ENCODE measurements at regions not wholly inside any gene's neighbourhood (a gene's known extent, or its start where the extent isn't known, plus 50 kb on each side); places are given as distances from the start of the nearest gene placed in this dataset.
A peak's percentile ranks its signal among the peaks of the same experiment; 100 is the strongest.
"Not testable (repeated sequence)": the region's sequence is repeated elsewhere in the genome, so short reads cannot be mapped to it uniquely, and the experiment has no call there.

DNA sequence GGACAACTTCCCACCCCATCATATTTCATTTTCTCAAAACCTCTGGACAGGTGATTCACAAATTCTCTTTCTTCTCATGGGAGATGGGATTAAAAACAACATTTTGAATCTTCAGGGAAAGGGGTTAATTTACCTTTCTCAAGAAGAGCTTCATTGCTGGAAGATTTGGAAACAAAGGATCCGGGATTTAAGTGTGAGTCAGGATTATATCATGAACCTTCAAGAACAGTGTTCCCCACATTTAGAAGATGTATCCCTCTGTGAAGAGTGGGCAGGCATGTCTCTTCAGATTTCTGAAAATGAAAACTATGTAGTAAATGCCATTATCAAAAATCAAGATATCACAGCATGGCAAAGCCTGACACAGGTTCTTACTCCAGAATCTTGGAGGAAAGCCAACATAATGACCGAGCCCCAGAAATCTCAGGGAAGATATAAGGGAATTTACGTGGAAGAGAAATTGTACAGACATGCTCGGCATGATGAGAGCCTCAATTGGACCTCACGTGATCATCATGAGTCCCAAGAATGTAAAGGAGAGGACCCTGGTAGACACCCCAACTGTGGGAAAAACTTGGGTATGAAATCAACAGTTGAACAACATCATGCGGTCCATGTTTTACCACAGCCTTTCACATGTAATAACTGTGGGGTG lies 99.5 kb upstream of the GPR39 start:
- DNase-seq; H3K4me3 ChIP-seq (ENCODE audit: low read depth, low read length); H3K36me3 ChIP-seq; H3K27me3 ChIP-seq (ENCODE audit: insufficient read depth, low read depth, severe bottlenecking); H3K27ac ChIP-seq; H3K9me3 ChIP-seq (ENCODE audit: severe bottlenecking): not testable (repeated sequence)

DNA sequence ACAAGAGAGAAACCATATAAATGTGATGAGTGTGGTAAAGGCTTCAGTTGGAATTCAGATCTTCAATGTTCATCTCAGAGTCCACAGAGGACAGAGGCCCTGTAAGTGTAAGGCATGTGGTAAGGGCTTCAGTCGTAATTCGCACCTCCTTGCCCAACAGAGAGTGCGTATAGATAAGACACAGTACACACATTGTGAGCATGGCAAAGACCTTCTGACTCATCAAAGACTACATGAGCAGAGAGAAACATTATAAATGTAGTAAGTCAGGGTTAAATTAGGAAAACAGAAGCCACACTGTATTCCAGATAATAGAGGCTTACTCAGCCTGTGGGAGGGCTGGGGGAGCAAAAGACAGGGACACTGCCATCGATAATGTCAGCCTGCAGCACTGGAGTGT lies 98.1 kb upstream of the GPR39 start:
- H3K27ac ChIP-seq, DNase-seq: not testable (repeated sequence)

DNA sequence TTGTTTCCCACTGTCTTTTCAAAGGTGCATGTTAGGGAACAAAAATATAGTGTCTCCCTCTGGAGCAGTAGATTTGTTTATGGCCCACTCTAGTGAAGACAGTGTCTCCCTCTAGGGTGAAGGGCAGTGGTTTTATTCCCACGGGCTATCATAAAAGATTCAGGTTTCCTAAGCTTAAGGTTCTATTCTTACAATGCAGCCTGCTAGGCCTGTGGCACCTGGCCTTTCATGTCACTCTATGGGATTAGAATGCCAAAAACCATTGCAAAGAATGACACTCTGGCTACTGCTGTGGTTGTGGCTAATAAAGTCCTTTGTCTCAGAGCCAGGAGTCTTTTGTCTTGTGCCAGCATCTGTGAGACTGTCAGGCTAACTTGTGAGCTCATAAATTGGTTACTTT lies 92.6 kb upstream of the GPR39 start:
- H3K4me3 ChIP-seq (ENCODE audit: low read depth, low read length); H3K27ac ChIP-seq; H3K9me3 ChIP-seq (ENCODE audit: severe bottlenecking); DNase-seq; H3K36me3 ChIP-seq; H3K27me3 ChIP-seq (ENCODE audit: insufficient read depth, low read depth, severe bottlenecking): not testable (repeated sequence)

More for the DNA sequence above, 98.1 kb upstream of the GPR39 start:
- not testable (repeated sequence) for H3K9me3 ChIP-seq (ENCODE audit: severe bottlenecking); H3K36me3 ChIP-seq; H3K27me3 ChIP-seq (ENCODE audit: insufficient read depth, low read depth, severe bottlenecking); H3K4me3 ChIP-seq (ENCODE audit: low read depth, low read length)

DNA sequence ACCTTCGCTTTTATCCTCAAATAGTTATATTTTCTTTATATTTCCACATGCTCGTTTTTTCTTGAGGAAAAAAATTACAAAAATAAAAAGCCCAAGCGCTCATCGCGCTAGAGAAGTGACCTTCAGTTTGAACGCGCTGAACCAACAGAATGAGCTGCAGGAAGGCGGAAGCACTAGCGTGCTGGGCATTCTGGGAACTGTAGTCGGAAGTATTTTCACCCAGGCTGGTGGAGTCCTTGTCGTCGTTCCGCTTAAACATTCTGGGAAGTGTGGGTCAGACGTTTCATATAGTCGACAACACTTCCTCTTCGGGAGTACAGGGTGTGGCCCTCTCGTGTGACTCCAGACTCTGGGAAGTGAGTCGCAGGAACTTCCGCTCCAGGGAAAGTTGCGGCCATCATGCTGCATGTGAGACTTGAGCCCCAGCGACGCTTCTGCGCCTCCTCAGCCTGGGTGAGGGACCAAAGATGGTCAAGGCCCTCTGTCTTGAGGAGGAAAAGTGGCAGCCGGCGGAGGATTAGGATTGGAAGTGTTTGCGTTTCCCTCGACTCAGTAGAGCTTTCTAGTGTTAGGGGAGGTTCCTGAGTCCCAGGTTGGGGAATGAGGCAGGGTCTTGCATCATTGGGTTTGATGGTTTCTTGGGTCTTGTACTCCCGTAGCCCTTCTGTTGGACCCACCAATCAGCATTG lies 84.1 kb upstream of the GPR39 start:
- H3K27ac ChIP-seq; DNase-seq; H3K9me3 ChIP-seq (ENCODE audit: severe bottlenecking); H3K4me3 ChIP-seq (ENCODE audit: low read depth, low read length); H3K36me3 ChIP-seq; H3K27me3 ChIP-seq (ENCODE audit: insufficient read depth, low read depth, severe bottlenecking): not testable (repeated sequence)

DNA sequence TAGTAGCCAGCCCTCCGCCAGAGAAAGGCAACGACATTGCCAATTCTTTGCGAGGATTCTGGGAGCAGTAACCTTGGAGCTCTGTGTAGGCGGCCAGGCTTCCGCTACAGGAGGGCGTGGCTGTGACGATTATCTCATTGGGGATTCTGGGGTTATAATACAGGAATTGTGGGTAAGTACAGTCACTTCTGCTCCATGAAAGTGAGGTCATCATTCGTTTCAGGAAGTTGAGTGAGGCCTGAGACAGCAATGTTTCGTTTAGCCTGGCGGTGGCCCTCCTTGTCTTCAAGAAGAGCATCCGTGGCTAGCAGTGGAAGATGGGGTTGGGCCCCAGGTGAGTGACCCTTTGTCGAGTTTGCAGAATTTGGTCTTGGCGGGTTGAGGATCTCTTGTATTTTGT lies 79.5 kb upstream of the GPR39 start:
- not testable (repeated sequence) for H3K4me3 ChIP-seq (ENCODE audit: low read depth, low read length); H3K27me3 ChIP-seq (ENCODE audit: insufficient read depth, low read depth, severe bottlenecking); DNase-seq; H3K27ac ChIP-seq; H3K36me3 ChIP-seq; H3K9me3 ChIP-seq (ENCODE audit: severe bottlenecking)

DNA sequence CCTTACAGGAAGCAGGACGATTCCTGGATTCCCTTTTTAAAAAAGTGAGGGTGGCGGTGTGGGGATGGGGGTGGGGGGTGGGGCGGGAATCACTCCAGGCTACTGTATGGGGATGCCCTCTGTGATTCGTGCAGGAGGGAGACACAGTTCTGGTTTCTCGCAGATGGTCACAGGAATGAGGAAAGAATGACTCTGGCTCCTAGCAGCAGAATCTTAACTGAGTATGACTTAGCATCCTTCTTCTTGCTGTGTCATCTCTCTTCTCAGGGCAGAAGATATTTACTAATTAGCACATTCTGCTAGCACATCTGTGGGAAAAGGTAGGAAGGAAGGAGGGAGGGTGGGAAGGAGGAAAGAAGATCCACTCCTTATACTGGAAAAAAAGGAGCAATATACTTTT lies 78.8 kb upstream of the GPR39 start:
- not testable (repeated sequence) for DNase-seq; H3K27ac ChIP-seq; H3K36me3 ChIP-seq; H3K27me3 ChIP-seq (ENCODE audit: insufficient read depth, low read depth, severe bottlenecking); H3K9me3 ChIP-seq (ENCODE audit: severe bottlenecking); H3K4me3 ChIP-seq (ENCODE audit: low read depth, low read length)

DNA sequence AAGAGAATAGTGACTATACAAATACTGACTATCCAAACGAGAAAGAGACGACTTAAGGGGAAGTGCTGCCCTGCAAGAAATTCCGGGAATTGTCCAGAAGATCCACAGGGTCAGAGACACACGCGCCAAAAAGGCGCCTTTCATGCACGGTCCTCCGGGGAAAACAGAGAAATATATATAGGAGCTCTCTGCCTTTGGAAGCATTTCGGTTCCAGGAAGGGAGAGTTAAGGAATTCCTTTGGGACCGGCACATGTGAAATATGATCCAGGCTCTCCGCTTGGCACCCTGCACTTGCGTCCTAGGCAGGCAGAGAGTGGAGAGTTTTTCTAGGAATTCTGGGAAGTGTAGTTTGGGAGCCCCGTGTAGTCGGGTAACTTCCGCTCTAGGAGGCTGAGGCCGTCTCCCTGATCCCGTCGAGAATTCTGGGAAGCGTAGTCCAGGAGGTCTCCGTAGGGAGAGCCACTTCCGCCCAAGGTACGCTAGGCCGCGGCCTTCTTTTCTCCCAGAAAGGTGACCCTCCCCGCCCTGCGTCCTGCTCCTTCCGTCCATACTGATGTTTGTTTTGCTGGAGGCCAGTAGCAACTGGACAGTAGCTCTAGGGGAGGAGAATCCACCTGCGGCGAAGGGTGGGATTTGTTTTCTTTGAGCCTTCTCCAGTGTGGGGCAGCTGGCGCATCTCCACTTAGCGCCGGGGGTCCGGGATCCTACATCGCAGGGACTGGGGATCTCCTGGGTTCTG lies 69.4 kb upstream of the GPR39 start:
- not testable (repeated sequence) for H3K27me3 ChIP-seq (ENCODE audit: insufficient read depth, low read depth, severe bottlenecking); H3K9me3 ChIP-seq (ENCODE audit: severe bottlenecking); H3K36me3 ChIP-seq
- 0 out of 2 replicates have a peak overlapping the region, but pooled peaks have one; percentile 48 for H3K27ac ChIP-seq
- DNase-seq: peak; percentile 90
- H3K4me3 ChIP-seq (ENCODE audit: low read depth, low read length): peak overlapping the region; percentile 56

DNA sequence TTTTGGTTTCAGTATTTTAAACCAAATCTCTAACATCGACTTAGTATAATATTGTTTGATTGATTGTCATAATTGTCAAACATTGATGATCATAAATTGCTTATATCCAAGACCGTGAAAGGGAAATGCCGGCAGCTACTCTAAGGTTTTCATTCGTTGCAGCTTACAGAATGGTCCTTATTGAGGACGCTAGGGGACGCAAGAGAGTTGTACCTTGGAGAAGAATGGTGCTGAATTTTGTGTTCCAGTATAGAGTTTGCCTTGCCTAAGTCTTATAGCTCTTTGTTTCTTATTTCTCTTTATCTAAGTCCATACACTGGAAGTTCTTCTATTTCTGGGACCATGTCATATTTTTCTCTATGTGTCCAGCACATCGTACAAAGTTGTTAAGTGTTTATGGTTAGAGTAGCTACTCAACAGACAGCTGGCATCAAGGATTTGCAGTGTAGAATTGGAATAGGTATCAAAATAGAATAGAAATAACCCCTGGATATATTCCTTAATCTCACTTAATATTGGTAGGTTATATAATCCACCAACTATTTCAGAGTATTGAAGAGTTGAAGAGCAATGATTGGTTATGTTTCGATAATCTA lies 67.4 kb upstream of the GPR39 start:
- H3K27me3 ChIP-seq (ENCODE audit: insufficient read depth, low read depth, severe bottlenecking); H3K9me3 ChIP-seq (ENCODE audit: severe bottlenecking); H3K4me3 ChIP-seq (ENCODE audit: low read depth, low read length); H3K27ac ChIP-seq; H3K36me3 ChIP-seq: not testable (repeated sequence)
- DNase-seq: peak; percentile 53
- TF ChIP-seq, protein P1, sequence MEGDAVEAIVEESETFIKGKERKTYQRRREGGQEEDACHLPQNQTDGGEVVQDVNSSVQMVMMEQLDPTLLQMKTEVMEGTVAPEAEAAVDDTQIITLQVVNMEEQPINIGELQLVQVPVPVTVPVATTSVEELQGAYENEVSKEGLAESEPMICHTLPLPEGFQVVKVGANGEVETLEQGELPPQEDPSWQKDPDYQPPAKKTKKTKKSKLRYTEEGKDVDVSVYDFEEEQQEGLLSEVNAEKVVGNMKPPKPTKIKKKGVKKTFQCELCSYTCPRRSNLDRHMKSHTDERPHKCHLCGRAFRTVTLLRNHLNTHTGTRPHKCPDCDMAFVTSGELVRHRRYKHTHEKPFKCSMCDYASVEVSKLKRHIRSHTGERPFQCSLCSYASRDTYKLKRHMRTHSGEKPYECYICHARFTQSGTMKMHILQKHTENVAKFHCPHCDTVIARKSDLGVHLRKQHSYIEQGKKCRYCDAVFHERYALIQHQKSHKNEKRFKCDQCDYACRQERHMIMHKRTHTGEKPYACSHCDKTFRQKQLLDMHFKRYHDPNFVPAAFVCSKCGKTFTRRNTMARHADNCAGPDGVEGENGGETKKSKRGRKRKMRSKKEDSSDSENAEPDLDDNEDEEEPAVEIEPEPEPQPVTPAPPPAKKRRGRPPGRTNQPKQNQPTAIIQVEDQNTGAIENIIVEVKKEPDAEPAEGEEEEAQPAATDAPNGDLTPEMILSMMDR (IDR thresholded peaks at IDR 0.05; ENCODE audit: low read depth, low read length): peak; percentile 70

DNA sequence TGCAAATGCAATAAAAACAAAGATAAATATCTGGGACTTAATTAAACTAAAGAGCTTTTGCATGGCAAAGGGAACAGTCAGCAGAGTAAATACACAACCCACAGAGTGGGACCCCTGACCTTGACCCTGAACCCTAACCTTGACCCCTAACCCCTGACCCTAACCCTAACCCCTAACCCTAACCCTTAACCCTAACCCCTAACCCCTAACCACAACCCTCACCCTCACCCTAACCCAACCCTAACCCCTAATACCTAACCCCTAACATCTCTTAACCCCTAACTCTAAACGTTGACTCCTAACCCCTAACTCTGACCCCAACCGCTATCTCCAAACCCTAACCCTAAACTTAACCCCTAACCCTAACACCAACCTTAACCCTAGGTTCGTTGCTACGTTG lies 64.9 kb upstream of the GPR39 start:
- H3K27me3 ChIP-seq (ENCODE audit: insufficient read depth, low read depth, severe bottlenecking); H3K27ac ChIP-seq; DNase-seq; H3K36me3 ChIP-seq; H3K9me3 ChIP-seq (ENCODE audit: severe bottlenecking): not testable (repeated sequence)
- H3K4me3 ChIP-seq (ENCODE audit: low read depth, low read length): peak overlapping the region; percentile 54
